ENCODE measurements at regions not wholly inside any gene's neighbourhood (a gene's known extent, or its start where the extent isn't known, plus 50 kb on each side); places are given as distances from the start of the nearest gene placed in this dataset.

GRCh38 chr10:42955493-42955889 is 121.4 kb upstream of the RET start:
- no peak overlapping the region for H3K4me3 ChIP-seq (replicated peaks in 1 of 3; ENCODE audit: low read depth in 2 of 3, low read length in 3 of 3)
- H3K79me2 ChIP-seq (ENCODE audit: insufficient read depth, low read length) = no peaks in the 10 kb centered on the region
- H3K4me3 Mint-ChIP-seq = no peak overlapping the region
- intact Hi-C loops (cut with micrococcal nuclease) = no loop called here
- H3K27ac Mint-ChIP-seq = no peak overlapping the region
- no peaks in the 10 kb centered on the region for H3K36me3 Mint-ChIP-seq
- no peaks in the 10 kb centered on the region for H3K36me3 ChIP-seq (replicated peaks in 1 of 2; ENCODE audit: control insufficient read depth in 1 of 2, insufficient read depth in 2 of 2, low read length in 2 of 2)
- 94% methylated on average over 2 of the region's 3 CpGs for WGBS (ENCODE audit: insufficient coverage)
- H3K9me3 ChIP-seq (replicated peaks in 1 of 2; ENCODE audit: control insufficient read depth in 1 of 2, insufficient read depth in 1 of 2, low read length in 2 of 2) = no peaks in the 10 kb centered on the region
- peaks cover 3 to 18% (median 4%) of the 10 kb centered on the region in 3 donors for H3K27me3 Mint-ChIP-seq (ENCODE audit: low read depth in 3 of 3)
- H3K9ac ChIP-seq (ENCODE audit: insufficient read depth, low read length, poor library complexity, severe bottlenecking) = no peak overlapping the region
- H2AFZ ChIP-seq (ENCODE audit: insufficient read depth, low read depth, low read length, poor library complexity, severe bottlenecking) = no peak overlapping the region
- no peak for DNase-seq
- no peak overlapping the region for H3K27ac ChIP-seq (ENCODE audit: low read depth in 1 of 2, low read length in 2 of 2)
- H3K9me3 Mint-ChIP-seq = peaks cover 0 to 3% (median 0%) of the 10 kb centered on the region in 7 donors
- no peaks in the 10 kb centered on the region for H4K20me1 ChIP-seq (ENCODE audit: insufficient read depth, low read length)
- no peak overlapping the region for H3K4me2 ChIP-seq (replicated peaks; ENCODE audit: extremely low read depth, low read length, poor library complexity, severe bottlenecking)
- TF ChIP-seq CTCF (IDR thresholded peaks at IDR 0.05) = no peak
- H3K27me3 ChIP-seq (ENCODE audit: control insufficient read depth in 2 of 2, insufficient read depth in 2 of 2, low read length in 2 of 2) = no peaks in the 10 kb centered on the region
- H3K4me1 ChIP-seq (ENCODE audit: control insufficient read depth in 1 of 2, insufficient read depth in 2 of 2, low read length in 2 of 2) = peaks cover 2 to 5% of the 10 kb centered on the region in 2 donors
- H3K4me1 Mint-ChIP-seq = peaks cover 12% of the 10 kb centered on the region

- DNase-seq = no peak
- Histone ChIP-seq H3K9me3 (replicated peaks in 1 of 2; ENCODE audit: control insufficient read depth in 1 of 2, insufficient read depth in 1 of 2, low read length in 2 of 2) (no peaks in the 10 kb centered on the region), H3K27me3 (ENCODE audit: control insufficient read depth in 2 of 2, insufficient read depth in 2 of 2, low read length in 2 of 2) (no peaks in the 10 kb centered on the region), H4K20me1 (ENCODE audit: insufficient read depth, low read length) (no peaks in the 10 kb centered on the region), H3K4me3 (replicated peaks in 1 of 3; ENCODE audit: low read depth in 2 of 3, low read length in 3 of 3) (no peak overlapping the region), H3K4me1 (ENCODE audit: control insufficient read depth in 1 of 2, insufficient read depth in 2 of 2, low read length in 2 of 2) (peaks cover 7 to 10% of the 10 kb centered on the region in 2 donors), H3K4me2 (replicated peaks; ENCODE audit: extremely low read depth, low read length, poor library complexity, severe bottlenecking) (no peak overlapping the region), H3K9ac (ENCODE audit: insufficient read depth, low read length, poor library complexity, severe bottlenecking) (no peak overlapping the region), H3K79me2 (ENCODE audit: insufficient read depth, low read length) (no peaks in the 10 kb centered on the region), H3K36me3 (replicated peaks in 1 of 2; ENCODE audit: control insufficient read depth in 1 of 2, insufficient read depth in 2 of 2, low read length in 2 of 2) (no peaks in the 10 kb centered on the region), H3K27ac (ENCODE audit: low read depth in 1 of 2, low read length in 2 of 2) (no peak overlapping the region), H2AFZ (ENCODE audit: insufficient read depth, low read depth, low read length, poor library complexity, severe bottlenecking) (peak overlapping the region; percentile 21)
- peaks cover 18% of the 10 kb centered on the region for H3K4me1 Mint-ChIP-seq
- peaks cover 3 to 12% (median 4%) of the 10 kb centered on the region in 3 donors for H3K27me3 Mint-ChIP-seq (ENCODE audit: low read depth in 3 of 3)
- no peak for TF ChIP-seq CTCF (IDR thresholded peaks at IDR 0.05)
- intact Hi-C loops (cut with micrococcal nuclease) = no loop called here
- no peak overlapping the region for H3K27ac Mint-ChIP-seq
- no peak overlapping the region for H3K4me3 Mint-ChIP-seq
- no peaks in the 10 kb centered on the region for H3K36me3 Mint-ChIP-seq
- H3K9me3 Mint-ChIP-seq = peaks cover 0 to 3% (median 0%) of the 10 kb centered on the region in 7 donors
- WGBS (ENCODE audit: insufficient coverage) = 80% methylated on average over 3 of the region's 3 CpGs
Measured at GRCh38 chr10:42956045-42956444, 120.8 kb upstream of the RET start.
